RWPE1 (cell line): ENCODE measurements at regions not wholly inside any gene's neighbourhood (a gene's known extent, or its start where the extent isn't known, plus 50 kb on each side); places are given as distances from the start of the nearest gene placed in this dataset.
"Not testable (repeated sequence)": the region's sequence is repeated elsewhere in the genome, so short reads cannot be mapped to it uniquely, and the experiment has no call there.

ENCODE experiments used
- CTCF ChIA-PET: fragments of 350-600 bp; sonication (Branson Sonifier 250); formaldehyde crosslinking; extraction: SDS; loops from one replicate; lab custom pipeline; 2021; lab: Yijun Ruan, JAX
- POLR2A ChIA-PET: fragments of 400-600 bp; formaldehyde crosslinking; extraction: SDS; loops from one replicate; lab custom pipeline; 2020; ENCODE audit warnings: antibody characterized with exemption; ENCODE audit not compliant: low non-redundant PET; lab: Yijun Ruan, JAX
- DNase-seq: peaks from one replicate; pipeline ENCODE4 v3.0.0; 2012; ENCODE audit warnings: low spot score
- H3K27ac ChIP-seq: fragments of 450-650 bp; 2 replicates; pipeline ENCODE4 v1.5.1; 2017
- TF ChIP-seq, protein P1 (sequence below): fragments of 450-650 bp; conservative IDR thresholded peaks from 2 replicates; pipeline ENCODE4 v1.5.1; 2017; ENCODE audit warnings: low read depth, mild to moderate bottlenecking

- ChIA-PET POLR2A (no interaction called here), CTCF (interaction anchor here (1.1 kb wide), 1 partner anchor 28 kb away, joined by 10 read pairs; no protein-coding TSS in a partner anchor)
- TF ChIP-seq, protein P1, sequence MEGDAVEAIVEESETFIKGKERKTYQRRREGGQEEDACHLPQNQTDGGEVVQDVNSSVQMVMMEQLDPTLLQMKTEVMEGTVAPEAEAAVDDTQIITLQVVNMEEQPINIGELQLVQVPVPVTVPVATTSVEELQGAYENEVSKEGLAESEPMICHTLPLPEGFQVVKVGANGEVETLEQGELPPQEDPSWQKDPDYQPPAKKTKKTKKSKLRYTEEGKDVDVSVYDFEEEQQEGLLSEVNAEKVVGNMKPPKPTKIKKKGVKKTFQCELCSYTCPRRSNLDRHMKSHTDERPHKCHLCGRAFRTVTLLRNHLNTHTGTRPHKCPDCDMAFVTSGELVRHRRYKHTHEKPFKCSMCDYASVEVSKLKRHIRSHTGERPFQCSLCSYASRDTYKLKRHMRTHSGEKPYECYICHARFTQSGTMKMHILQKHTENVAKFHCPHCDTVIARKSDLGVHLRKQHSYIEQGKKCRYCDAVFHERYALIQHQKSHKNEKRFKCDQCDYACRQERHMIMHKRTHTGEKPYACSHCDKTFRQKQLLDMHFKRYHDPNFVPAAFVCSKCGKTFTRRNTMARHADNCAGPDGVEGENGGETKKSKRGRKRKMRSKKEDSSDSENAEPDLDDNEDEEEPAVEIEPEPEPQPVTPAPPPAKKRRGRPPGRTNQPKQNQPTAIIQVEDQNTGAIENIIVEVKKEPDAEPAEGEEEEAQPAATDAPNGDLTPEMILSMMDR, result no peak
- H3K27ac ChIP-seq, result no peak overlapping the region
- DNase-seq, result no peak
Measured at GRCh38 chr4:38530486-38530885, 133.5 kb upstream of the KLF3 start.

DNA sequence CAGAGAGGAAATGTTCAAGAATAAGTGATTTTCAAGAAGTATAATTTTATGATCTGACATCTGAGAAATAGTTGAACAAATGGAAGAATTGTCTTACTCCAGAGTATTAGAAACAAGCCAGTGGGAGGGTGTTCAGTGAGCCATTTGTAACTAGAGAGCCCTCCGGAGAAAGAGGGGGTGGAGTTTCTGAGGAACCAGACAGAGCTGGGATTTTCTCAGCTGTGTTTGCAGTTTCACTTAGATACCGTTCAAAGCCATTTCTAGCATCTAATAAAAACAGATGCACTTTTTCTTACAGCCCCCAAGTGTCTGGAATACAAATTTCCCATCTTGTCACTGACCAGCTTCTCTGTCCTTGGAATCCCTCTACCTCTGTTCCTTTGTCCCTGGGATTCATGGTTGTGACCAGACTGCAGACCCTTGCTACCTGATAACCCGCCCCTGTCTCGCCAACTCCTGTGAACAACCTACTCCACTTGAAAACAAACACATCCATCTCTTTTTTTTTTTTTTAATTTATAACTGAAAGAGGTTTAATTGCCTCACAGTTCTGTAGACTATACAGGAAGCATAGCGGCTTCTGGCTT lies 132.8 kb upstream of the KLF3 start:
- H3K27ac ChIP-seq, result no peak overlapping the region
- ChIA-PET POLR2A (interaction anchor here (0.6 kb wide), 1 partner anchor 370 kb away, joined by 3 read pairs; no protein-coding TSS in a partner anchor), CTCF (interaction anchor here (1.1 kb wide), 1 partner anchor 28 kb away, joined by 10 read pairs; no protein-coding TSS in a partner anchor)
- TF ChIP-seq, protein P1, result no peak
- DNase-seq, result no peak

DNA sequence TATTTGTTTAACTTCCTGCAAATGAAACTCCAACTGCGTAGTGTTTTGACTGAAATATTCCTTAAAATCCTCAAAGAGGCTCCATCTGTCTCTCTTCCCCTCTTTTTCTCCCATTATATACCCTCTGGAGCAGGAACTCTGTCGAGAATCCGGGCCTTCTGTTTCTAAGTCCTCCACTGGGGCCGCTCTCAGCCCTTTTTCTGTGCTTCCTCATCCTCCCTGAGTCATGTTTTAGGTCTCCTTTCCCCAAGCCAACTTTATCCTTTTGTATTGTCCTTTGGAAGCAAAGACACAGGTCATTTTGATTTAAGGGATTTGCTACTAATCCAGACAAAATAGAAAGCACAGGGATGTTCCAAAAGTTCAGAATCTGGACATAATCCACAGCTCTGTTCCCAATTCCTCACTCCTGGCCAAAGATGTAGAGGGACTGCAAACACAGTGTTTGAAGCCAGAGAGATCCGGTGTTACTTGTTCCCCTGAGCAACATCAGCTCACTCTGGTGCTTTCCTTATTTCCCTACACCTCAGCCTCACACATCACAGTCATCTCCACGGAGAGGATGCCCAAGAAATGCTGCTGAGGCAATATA lies 131.0 kb upstream of the KLF3 start:
- TF ChIP-seq, protein P1, result no peak
- no peak for DNase-seq
- H3K27ac ChIP-seq, result no peak overlapping the region
- ChIA-PET POLR2A (no interaction called here), CTCF (no interaction called here)

DNA sequence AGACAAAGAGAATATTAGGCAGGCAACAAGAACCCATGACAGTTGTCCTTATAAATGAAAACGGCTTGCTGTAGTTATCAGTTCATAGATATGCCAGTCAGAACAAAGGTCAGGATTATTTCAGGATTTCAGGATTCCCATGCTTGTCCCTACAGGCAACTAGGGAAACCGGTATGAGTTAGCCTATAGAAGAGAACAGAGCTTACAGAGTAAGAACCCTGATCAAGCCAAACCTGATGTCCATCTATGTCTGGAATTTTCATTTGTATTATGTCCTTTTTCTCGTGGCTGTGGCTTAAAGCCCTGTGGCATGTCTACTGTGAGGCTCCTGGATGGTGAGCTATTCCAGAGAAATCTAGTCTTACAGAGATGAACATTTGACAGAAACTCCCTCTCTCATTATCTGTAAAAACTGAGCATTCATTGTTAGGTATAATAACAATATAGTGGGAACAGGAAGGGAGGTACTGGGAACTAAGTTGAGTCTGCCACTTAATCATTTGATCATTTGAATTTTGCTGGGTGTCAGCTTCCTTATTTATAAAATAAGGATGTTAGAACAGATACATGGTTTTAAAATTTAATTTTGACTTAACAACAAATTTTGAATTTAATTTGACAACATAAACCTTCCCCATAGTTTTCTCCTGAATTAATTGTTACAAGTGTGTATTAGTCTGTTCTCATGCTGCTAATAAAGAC lies 129.5 kb upstream of the KLF3 start:
- TF ChIP-seq, protein P1, result no peak
- H3K27ac ChIP-seq, result no peak overlapping the region
- ChIA-PET CTCF (no interaction called here), POLR2A (no interaction called here)
- no peak for DNase-seq

DNA sequence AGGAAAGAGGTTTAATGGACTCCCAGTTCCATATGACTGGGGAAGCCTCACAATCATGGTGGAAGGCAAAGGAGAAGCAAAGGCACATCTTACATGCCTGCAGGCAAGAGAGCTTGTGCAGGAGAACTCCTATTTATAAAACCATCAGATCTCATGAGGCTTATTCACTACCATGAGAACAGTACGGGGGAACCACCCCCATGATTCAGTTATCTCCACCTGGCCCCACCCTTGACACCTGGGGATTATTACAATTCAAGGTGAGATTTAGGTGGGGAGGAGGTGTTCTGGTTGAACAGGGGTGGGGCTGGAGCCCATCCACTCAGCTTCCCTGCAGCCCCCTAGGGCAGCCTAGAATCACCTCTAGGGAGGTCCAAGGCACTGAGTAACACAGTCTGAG lies 128.9 kb upstream of the KLF3 start:
- DNase-seq, H3K27ac ChIP-seq, POLR2A ChIA-PET, CTCF ChIA-PET: not testable (repeated sequence)

- TF ChIP-seq, protein P1, result no peak
- CTCF ChIA-PET, result no interaction called here
- no peak for DNase-seq
- H3K27ac ChIP-seq, result no peak overlapping the region
- POLR2A ChIA-PET, result no interaction called here
Measured at GRCh38 chr4:38535717-38536116, 128.3 kb upstream of the KLF3 start.
